RKO (cell line): ENCODE measurements at regions not wholly inside any gene's neighbourhood (a gene's known extent, or its start where the extent isn't known, plus 50 kb on each side); places are given as distances from the start of the nearest gene placed in this dataset.

Source experiments
- DNase-seq: peaks from one replicate; pipeline ENCODE4 v3.0.0-alpha.2; 2016; ENCODE audit warnings: low spot score

GRCh38 chr2:78024996-78025395 lies 502.8 kb upstream of the LRRTM4 start:
- no peak for DNase-seq

- no peak for DNase-seq
These were observed 507.3 kb upstream of the LRRTM4 start for GRCh38 chr2:78029392-78029995.

- DNase-seq: no peak
These were observed 512.5 kb upstream of the LRRTM4 start for GRCh38 chr2:78034706-78035105.

DNA sequence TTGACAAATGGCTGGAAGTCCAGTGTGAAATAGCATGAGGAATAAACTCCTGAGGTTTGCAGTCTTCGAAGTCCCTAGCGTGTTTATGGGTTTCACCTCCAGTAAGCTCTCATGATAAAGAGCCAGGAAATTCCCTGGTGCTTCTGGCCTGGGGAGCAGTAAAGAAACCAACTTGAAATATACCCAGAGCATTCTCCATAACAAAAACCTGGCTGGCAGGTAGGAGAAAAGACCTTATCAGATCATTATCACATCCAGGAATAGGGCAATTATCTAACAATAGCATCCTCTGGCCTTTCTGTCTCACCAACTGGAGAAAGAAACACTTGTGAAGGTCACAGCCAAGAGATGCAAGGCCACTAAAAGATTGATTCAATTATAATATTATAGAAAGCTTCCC lies 513.6 kb upstream of the LRRTM4 start:
- no peak for DNase-seq

DNA sequence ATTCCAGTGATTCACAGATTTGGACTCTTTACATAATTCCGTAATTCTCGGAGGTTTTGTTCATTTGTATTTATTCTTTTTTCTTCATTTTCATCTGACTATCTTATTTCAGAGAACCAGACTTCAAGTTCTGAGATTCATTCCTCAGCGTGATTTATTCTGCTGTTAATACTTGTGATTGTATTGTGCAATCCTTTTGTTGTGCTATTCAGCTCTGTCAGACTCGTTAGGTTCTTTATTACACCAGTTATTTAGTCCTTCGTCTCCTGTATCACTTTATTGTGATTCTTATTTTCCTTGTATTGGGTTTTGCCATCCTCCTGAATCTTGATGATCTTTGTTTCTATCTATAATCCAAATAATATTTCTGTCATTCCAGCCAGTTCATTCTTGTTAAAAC lies 529.3 kb upstream of the LRRTM4 start:
- no peak for DNase-seq

GRCh38 chr2:78056976-78057375 lies 534.8 kb upstream of the LRRTM4 start:
- no peak for DNase-seq

DNA sequence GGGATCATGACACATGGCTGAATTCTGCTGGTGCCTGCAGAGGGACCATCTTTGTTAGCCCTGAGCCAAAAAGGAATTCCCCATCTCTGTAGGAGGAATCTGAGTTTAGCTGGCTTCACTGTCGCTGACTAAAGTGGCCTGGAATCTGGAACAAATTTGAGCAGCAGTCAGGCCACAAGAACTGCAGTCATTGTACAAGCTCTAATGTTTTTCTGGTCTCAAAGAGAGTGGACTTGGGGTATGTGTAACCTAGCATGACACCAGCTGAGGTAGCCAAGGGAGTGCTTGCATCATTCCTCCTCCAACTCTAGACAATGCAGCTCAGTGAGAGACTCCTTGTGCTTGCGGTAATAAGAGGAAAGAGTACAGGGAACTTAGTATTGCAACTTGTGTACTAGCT lies 539.1 kb upstream of the LRRTM4 start:
- no peak for DNase-seq

DNA sequence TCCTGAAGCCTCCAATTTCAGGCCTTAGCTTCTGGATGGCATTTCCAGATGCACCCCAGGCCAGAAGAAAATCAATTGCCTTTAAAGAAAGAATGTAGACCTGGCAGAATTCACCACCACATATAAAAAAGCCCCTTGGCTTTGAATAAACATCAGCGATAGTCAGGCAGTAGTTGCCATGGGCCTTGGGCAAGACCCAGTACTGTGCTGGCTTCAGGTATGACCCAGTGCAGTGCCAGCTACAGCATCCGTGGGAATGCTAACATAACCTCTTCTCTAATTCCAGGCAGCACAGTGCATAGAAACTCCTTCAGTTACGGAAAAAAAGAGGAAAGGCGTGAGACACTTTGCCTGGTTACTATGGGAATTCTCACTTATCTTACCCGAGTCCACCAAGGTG lies 539.6 kb upstream of the LRRTM4 start:
- DNase-seq: no peak

DNA sequence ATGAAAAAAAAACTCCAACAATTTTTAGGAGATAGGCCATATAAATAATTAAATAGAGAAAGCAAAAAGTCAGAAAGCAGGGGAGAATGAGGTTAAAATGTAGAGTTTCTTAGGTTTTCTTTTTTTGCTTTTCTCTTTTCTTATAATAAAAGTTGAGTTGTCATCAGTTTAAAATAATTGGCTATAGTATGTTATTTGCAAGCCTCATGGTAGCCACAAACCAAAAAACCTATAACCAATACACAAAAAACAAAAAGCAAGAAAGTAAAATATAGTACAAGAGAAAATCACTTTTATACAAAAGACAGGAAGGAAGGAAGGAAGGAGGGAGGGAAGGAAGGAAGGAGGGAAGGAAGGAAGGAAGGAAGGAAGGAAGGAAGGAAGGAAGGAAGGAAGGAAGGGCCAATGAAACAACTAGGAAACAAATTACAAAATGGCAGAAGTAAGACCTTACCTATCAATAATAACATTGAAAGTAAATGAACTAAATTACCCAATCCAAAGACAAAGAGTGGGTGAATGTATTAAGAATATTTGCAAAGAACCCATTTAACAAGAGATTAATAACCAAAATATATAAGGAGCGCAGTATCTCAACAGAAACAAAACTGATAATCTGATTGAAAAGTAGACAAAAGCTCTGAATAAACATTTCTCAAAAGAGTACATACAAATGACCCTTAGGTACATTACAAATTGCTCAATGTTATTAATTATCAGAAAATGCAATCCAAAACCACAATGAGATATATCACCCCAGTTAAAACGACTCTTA lies 541.3 kb upstream of the LRRTM4 start:
- DNase-seq: no peak

DNA sequence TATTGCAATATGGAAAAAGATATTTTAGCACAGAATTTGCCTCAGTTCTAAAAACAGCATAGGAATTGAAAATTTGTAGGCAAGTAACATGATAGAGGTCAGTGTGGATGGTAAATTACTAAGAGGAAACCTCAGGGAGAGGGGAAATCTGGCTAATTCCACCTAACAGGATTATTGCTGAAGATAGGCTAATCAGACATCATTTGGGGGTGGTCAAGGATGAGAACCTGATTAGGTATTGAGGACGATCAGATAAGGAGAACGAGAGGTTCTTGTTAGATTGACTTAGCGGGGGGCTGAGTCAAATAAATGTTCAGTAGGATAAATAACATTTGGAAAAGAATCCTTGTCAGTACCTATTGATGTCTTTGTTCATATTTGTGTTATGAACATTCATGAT lies 543.2 kb upstream of the LRRTM4 start:
- no peak for DNase-seq

DNA sequence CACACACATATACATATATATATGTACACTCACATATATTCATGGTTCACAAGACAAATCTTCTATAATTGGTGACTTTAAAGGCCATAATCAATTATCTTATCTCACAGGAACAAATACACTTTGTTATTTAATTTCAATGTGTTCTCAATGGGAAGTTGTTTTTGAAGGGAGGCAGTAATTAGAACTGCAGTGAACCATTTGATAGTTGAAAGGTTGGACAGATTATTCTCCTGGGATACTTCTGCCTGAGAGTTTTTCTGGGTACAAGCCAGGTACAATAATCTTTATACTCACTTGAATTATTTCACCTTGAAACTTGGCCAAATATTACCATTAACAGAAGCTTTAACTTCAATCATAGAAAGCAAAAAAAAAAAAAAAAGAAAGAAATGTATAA lies 546.6 kb upstream of the LRRTM4 start:
- no peak for DNase-seq

- no peak for DNase-seq
These were observed 548.5 kb upstream of the LRRTM4 start for GRCh38 chr2:78070693-78071092.

DNA sequence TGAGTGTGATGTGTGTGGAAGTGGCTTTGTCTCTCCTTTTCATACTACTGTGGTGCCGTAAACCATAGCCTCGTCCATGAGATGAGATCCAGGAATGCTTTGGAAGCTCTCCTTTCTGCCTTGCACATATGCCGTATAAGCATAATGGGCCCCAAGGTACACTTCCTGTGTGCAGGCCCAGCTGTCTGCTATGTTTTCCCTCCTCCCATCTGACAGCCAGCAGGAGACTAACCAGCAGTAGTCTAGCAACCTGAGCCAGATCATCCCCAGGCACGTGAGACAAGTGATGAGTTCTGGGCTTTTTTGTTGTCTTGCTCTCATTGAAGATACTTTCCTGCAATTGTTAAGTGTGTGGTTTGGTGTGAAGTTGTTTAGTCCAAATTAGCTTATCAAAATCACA lies 555.5 kb upstream of the LRRTM4 start:
- DNase-seq: no peak

DNA sequence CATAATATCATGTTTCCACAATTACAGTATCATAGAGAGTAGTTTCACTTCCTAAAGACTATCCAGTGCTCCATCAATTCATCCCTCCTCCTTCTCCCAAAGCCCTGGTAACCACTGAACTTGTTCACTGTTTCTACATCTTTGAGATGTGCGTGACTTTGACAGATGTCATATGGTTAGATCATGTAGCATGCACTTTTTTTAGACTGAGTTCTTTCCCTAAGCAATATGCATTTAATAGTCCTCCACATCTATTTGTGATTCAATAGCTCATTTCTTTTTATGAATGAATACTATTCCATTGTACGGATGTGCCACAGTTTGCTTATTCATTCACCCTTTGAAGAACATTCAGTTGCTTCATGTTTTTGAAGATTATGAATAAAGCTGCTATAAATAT lies 560.4 kb upstream of the LRRTM4 start:
- DNase-seq: no peak

- DNase-seq: no peak
These were observed 571.3 kb upstream of the LRRTM4 start for GRCh38 chr2:78093436-78093835.

DNA sequence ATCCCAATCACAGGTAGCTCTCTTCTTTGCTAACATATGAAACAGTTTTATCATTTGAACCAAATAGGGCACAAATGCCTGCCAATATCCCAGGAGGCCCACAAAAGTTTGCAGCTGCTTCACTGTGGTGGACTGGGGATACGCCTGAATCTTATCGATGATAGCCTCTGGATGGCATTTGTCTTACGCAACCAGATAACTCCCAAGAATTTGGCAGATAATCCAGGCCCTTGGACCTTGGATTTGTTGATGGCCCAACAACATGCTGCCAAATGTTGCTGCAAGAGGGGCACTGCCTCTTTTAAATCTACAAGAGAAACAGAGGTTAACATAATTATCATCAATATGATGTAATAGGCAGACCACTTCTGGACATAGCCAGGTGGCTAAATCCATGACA lies 587.1 kb upstream of the LRRTM4 start:
- DNase-seq: no peak

GRCh38 chr2:78115291-78115690 lies 593.1 kb upstream of the LRRTM4 start:
- no peak for DNase-seq

GRCh38 chr2:78118037-78118436 lies 595.9 kb upstream of the LRRTM4 start:
- no peak for DNase-seq

DNA sequence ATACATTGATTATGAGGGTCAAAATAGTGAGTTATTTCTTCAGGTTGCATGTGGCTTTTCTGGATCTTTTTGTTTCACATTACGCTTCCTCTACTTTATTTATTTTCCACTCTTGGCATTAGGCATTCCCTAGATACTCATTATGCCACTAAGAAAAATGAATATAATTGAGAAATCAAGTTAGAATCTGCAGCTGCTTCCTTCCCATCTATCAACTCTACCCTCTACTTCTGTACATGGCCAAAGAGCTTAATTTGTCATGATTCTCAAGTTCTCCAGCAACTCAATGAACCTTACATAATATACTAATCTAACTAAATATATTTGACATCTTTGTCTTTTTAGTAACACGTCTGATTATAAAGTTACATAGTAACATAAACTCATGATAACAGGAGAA lies 598.1 kb upstream of the LRRTM4 start:
- no peak for DNase-seq

- DNase-seq: no peak
These were observed 602.9 kb upstream of the LRRTM4 start for GRCh38 chr2:78125042-78125441.

DNA sequence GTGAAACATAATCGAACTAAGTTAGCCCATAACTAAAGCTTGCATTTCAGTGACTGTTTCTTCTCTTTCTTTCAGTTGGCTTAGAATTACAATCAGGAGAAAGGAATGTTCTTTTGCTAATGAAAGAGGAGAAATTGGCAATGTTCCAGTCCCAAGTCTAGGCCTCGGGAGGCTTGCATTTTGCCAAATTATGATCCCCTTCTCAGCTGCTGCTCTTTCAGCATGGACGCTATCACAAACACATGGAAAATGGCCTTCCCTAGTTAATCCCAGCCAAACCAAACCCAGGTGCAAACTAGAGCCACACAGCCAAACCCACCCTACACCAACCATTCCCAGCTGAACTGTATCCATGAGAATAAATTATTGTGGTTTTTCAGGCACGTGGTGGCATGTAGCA lies 605.2 kb upstream of the LRRTM4 start:
- DNase-seq: no peak

- DNase-seq: no peak
These were observed 610.5 kb upstream of the LRRTM4 start for GRCh38 chr2:78132391-78133370.
